ENCODE measurements at regions not wholly inside any gene's neighbourhood (a gene's known extent, or its start where the extent isn't known, plus 50 kb on each side); places are given as distances from the start of the nearest gene placed in this dataset.
"Not testable (repeated sequence)": the region's sequence is repeated elsewhere in the genome, so short reads cannot be mapped to it uniquely, and the experiment has no call there.

GRCh38 chr4:30094887-30095286, 625.3 kb upstream of the PCDH7 start:
- Histone ChIP-seq H3K4me1 (no peaks in the 10 kb centered on the region), H3K36me3 (no peaks in the 10 kb centered on the region), H3K4me3 (no peak overlapping the region), H3K9me3 (no peaks in the 10 kb centered on the region), H3K27ac (no peak overlapping the region), H3K27me3 (no peaks in the 10 kb centered on the region)
- TF ChIP-seq CTCF (IDR thresholded peaks at IDR 0.05) = no peak
- DNase-seq (no peak), ATAC-seq (no peak)
- intact Hi-C loops (cut with DNase I) = no loop called here

GRCh38 chr4:30103455-30103854, 616.7 kb upstream of the PCDH7 start:
- no peak for ATAC-seq

GRCh38 chr4:30116401-30116800, 603.8 kb upstream of the PCDH7 start:
- TF ChIP-seq CTCF (IDR thresholded peaks at IDR 0.05) = no peak
- Histone ChIP-seq H3K27me3 (no peaks in the 10 kb centered on the region), H3K27ac (no peak overlapping the region), H3K36me3 (no peaks in the 10 kb centered on the region), H3K9me3 (peaks cover 0 to 3% of the 10 kb centered on the region in 2 donors), H3K4me3 (no peak overlapping the region), H3K4me1 (no peaks in the 10 kb centered on the region)
- no peak for ATAC-seq
- intact Hi-C loops (cut with DNase I) = no loop called here
- DNase-seq = no peak

More at GRCh38 chr4:30103455-30103854, 616.7 kb upstream of the PCDH7 start:
- Histone ChIP-seq H3K27me3 (no peaks in the 10 kb centered on the region), H3K4me3 (no peak overlapping the region), H3K36me3 (no peaks in the 10 kb centered on the region), H3K9me3 (peaks cover 0 to 7% of the 10 kb centered on the region in 2 donors), H3K27ac (no peak overlapping the region), H3K4me1 (no peaks in the 10 kb centered on the region)
- intact Hi-C loops (cut with DNase I) = no loop called here
- TF ChIP-seq CTCF (IDR thresholded peaks at IDR 0.05) = no peak
- DNase-seq = no peak

- Histone ChIP-seq H3K4me1 (no peaks in the 10 kb centered on the region), H3K36me3 (no peaks in the 10 kb centered on the region), H3K4me3 (no peak overlapping the region), H3K27ac (no peak overlapping the region), H3K27me3 (no peaks in the 10 kb centered on the region), H3K9me3 (peaks cover 0 to 3% of the 10 kb centered on the region in 2 donors)
- ATAC-seq (no peak), DNase-seq (no peak)
- TF ChIP-seq CTCF (IDR thresholded peaks at IDR 0.05) = no peak
- intact Hi-C loops (cut with DNase I) = no loop called here
Measured at GRCh38 chr4:30117433-30117832, 602.7 kb upstream of the PCDH7 start.

- no peak for DNase-seq
- intact Hi-C loops (cut with DNase I) = no loop called here
Measured at GRCh38 chr4:30122711-30123110, 597.5 kb upstream of the PCDH7 start.

GRCh38 chr4:30124621-30125020, 595.5 kb upstream of the PCDH7 start:
- H3K27ac ChIP-seq; H3K27me3 ChIP-seq; H3K9me3 ChIP-seq; ATAC-seq; H3K36me3 ChIP-seq; intact Hi-C loops (cut with DNase I); H3K4me3 ChIP-seq; DNase-seq; H3K4me1 ChIP-seq: not testable (repeated sequence)

More at GRCh38 chr4:30122711-30123110, 597.5 kb upstream of the PCDH7 start:
- ATAC-seq = no peak
- TF ChIP-seq CTCF (IDR thresholded peaks at IDR 0.05) = no peak
- Histone ChIP-seq H3K27me3 (no peaks in the 10 kb centered on the region), H3K27ac (no peak overlapping the region), H3K4me3 (no peak overlapping the region), H3K9me3 (no peaks in the 10 kb centered on the region), H3K36me3 (no peaks in the 10 kb centered on the region), H3K4me1 (no peaks in the 10 kb centered on the region)
